Esophagus squamous epithelium (tissue), 5 donors: ENCODE measurements at regions not wholly inside any gene's neighbourhood (a gene's known extent, or its start where the extent isn't known, plus 50 kb on each side); places are given as distances from the start of the nearest gene placed in this dataset.

ENCODE experiments used
- DNase-seq: peaks from one replicate; lab custom pipeline; 2025; lab: John Stamatoyannopoulos, UW
- H3K27ac ChIP-seq, 4 donors: fragments of 200-600 bp; sonication (generic); one replicate each; pipeline ENCODE4 v1.5.1; 2016 to 2019; ENCODE audit warnings: mild to moderate bottlenecking in 1 of 4
- H3K27me3 ChIP-seq, 4 donors: fragments of 200-600 bp; sonication (generic); 1 replicate in 3 of 4; 2 replicates in 1 of 4; pipeline versions ENCODE4 v1.5.1 to v1.6.0; 2017 to 2021; ENCODE audit warnings: antibody characterized with exemption in 1 of 4
- H3K36me3 ChIP-seq, 3 donors: fragments of 200-600 bp; sonication (generic); one replicate each; pipeline ENCODE4 v1.5.1; 2016 to 2019
- H3K4me1 ChIP-seq, 3 donors: fragments of 200-600 bp; sonication (generic); one replicate each; pipeline ENCODE4 v1.5.1; 2017 to 2019
- H3K4me3 ChIP-seq, 4 donors: fragments of 200-600 bp; sonication (generic); 1 replicate in 3 of 4; 2 replicates in 1 of 4; pipeline ENCODE4 v1.5.1; 2016 to 2019; ENCODE audit warnings: mild to moderate bottlenecking in 2 of 4, moderate library complexity in 1 of 4
- H3K9me3 ChIP-seq, 3 donors: fragments of 200-600 bp; sonication (generic); one replicate each; pipeline ENCODE4 v1.5.1; 2016 to 2019
- CTCF ChIP-seq, 6 experiments: fragments of 450-650 bp in 4 of 6; fragments of 200-600 bp in 2 of 6; sonication (generic) in 2 of 6; IDR thresholded peaks; one replicate each; pipeline ENCODE4 v1.5.1; 2016 to 2019; ENCODE audit warnings: antibody characterized with exemption in 6 of 6, mild to moderate bottlenecking in 4 of 6, moderate library complexity in 4 of 6
- POLR2A ChIP-seq, 4 donors: fragments of 450-650 bp; IDR thresholded peaks; one replicate each; pipeline ENCODE4 v1.6.1; 2017; ENCODE audit warnings: antibody characterized with exemption in 4 of 4, mild to moderate bottlenecking in 4 of 4, moderate library complexity in 3 of 4
- WGBS, 2 donors: methylation state at CpG; one replicate each; pipeline ENCODE4 v1.1.5; 2018; 5-methylcytosine and 5-hydroxymethylcytosine counted together
- intact Hi-C: fragments of 100-400 bp; cut with DNase I; formaldehyde crosslinking; loops from one replicate; pipeline ENCODE4 v1.15.0; 2022
- donor health status: DM: yes; HTN: yes; CAD: no.

- TF ChIP-seq POLR2A (IDR thresholded peaks at IDR 0.05) (no peak), CTCF (IDR thresholded peaks at IDR 0.05) (no peak)
- intact Hi-C loops = no loop called here
- H3K9me3 ChIP-seq = no peaks in the 10 kb centered on the region
- no peaks in the 10 kb centered on the region for H3K36me3 ChIP-seq
- peaks cover 0 to 51% (median 0%) of the 10 kb centered on the region in 4 donors for H3K27me3 ChIP-seq
- 65 to 74% methylated on average over 14 to 15 of the region's 15 CpGs for WGBS, 2 donors
- no peak overlapping the region for H3K4me3 ChIP-seq
- H3K27ac ChIP-seq = no peak overlapping the region
- peaks cover 0 to 14% (median 0%) of the 10 kb centered on the region in 3 donors for H3K4me1 ChIP-seq
- DNase-seq = no peak
These were observed 76.6 kb upstream of the SPATA13 start for GRCh38 chr13:24083722-24084421.

- no peaks in the 10 kb centered on the region for H3K9me3 ChIP-seq
- no peaks in the 10 kb centered on the region for H3K36me3 ChIP-seq
- H3K4me1 ChIP-seq = peaks cover 0 to 14% (median 0%) of the 10 kb centered on the region in 3 donors
- H3K4me3 ChIP-seq = no peak overlapping the region
- no peak overlapping the region for H3K27ac ChIP-seq
- 67% methylated on average over 3 of the region's 4 CpGs; no CpG with 5 or more reads in 1 of the 2 donors for WGBS, 2 donors
- intact Hi-C loops = no loop called here
- DNase-seq = no peak
- peaks cover 0 to 51% (median 0%) of the 10 kb centered on the region in 4 donors for H3K27me3 ChIP-seq
- TF ChIP-seq CTCF (IDR thresholded peaks at IDR 0.05) = no peak
- no peak for TF ChIP-seq POLR2A (IDR thresholded peaks at IDR 0.05)
These were observed 74.9 kb upstream of the SPATA13 start for GRCh38 chr13:24085662-24086061.

- no peak for DNase-seq
- Histone ChIP-seq H3K4me3 (no peak overlapping the region), H3K27ac (no peak overlapping the region), H3K27me3 (peaks cover 0 to 51% (median 0%) of the 10 kb centered on the region in 4 donors), H3K9me3 (no peaks in the 10 kb centered on the region), H3K4me1 (peaks cover 0 to 14% (median under 1%) of the 10 kb centered on the region in 3 donors), H3K36me3 (no peaks in the 10 kb centered on the region)
- TF ChIP-seq POLR2A (IDR thresholded peaks at IDR 0.05) (no peak), CTCF (IDR thresholded peaks at IDR 0.05) (no peak)
- intact Hi-C loops = no loop called here
- WGBS, 2 donors = 81 to 87% methylated on average over 6 of the region's 6 CpGs
These were observed 73.9 kb upstream of the SPATA13 start for GRCh38 chr13:24086642-24087041.

- Histone ChIP-seq H3K36me3 (no peaks in the 10 kb centered on the region), H3K4me3 (no peak overlapping the region), H3K27me3 (peaks cover 0 to 51% (median 0%) of the 10 kb centered on the region in 4 donors), H3K9me3 (no peaks in the 10 kb centered on the region), H3K27ac (no peak overlapping the region), H3K4me1 (peaks cover 0 to 14% (median 2%) of the 10 kb centered on the region in 3 donors)
- 61 to 63% methylated on average over 5 to 6 of the region's 7 CpGs for WGBS, 2 donors
- TF ChIP-seq POLR2A (IDR thresholded peaks at IDR 0.05) = no peak
- no peak for TF ChIP-seq CTCF (IDR thresholded peaks at IDR 0.05)
- intact Hi-C loops = no loop called here
- no peak for DNase-seq
These were observed 72.8 kb upstream of the SPATA13 start for GRCh38 chr13:24087605-24088225.

- 89 to 100% methylated on average over 1 of the region's 1 CpG for WGBS, 2 donors
- no peak overlapping the region for H3K4me3 ChIP-seq
- peaks cover 0 to 14% (median 2%) of the 10 kb centered on the region in 3 donors for H3K4me1 ChIP-seq
- H3K27ac ChIP-seq = no peak overlapping the region
- no peaks in the 10 kb centered on the region for H3K36me3 ChIP-seq
- TF ChIP-seq CTCF (IDR thresholded peaks at IDR 0.05) (no peak), POLR2A (IDR thresholded peaks at IDR 0.05) (no peak)
- H3K9me3 ChIP-seq = no peaks in the 10 kb centered on the region
- H3K27me3 ChIP-seq = peaks cover 0 to 37% (median 0%) of the 10 kb centered on the region in 4 donors
- intact Hi-C loops = no loop called here
- DNase-seq = no peak
These were observed 70.5 kb upstream of the SPATA13 start for GRCh38 chr13:24090049-24090448.
